GM18951 (cell line): ENCODE measurements at regions not wholly inside any gene's neighbourhood (a gene's known extent, or its start where the extent isn't known, plus 50 kb on each side); places are given as distances from the start of the nearest gene placed in this dataset.

Source experiments
- POLR2A ChIP-seq: IDR thresholded peaks from 4 replicates; pipeline ENCODE4 v1.6.1; 2011; ENCODE audit warnings: mild to moderate bottlenecking; ENCODE audit not compliant: insufficient read length, insufficient read depth; ENCODE audit errors: extremely low read depth
- in situ Hi-C: fragments of 300-500 bp; cut with MboI; formaldehyde crosslinking; loops from one replicate; pipeline ENCODE4 v1.12.0; 2022; ENCODE audit warnings: low sequenced_read_pairs, mixed read lengths, inconsistent platforms; ENCODE audit not compliant: unreplicated experiment

DNA sequence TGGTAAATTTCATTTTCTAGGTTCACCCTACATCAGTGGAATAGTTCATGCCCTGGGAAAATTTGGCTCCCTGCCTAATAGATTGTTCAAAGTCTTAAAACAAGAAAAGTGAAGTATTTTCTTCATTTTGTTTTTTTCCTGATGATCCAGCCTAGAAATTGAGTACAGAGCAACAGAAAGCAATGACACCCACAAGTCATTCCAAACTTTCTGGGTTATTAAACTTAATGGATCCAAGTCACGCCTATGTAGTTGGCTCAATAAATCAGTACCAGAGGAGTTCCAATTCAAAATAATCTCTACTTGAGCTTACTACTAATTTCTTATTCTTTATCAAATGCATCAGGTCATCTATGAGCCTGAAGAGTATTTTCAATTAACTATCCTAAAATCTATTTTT lies 937.6 kb upstream of the SLIT2 start:
- in situ Hi-C loops = no loop called here
- no peak for TF ChIP-seq POLR2A

DNA sequence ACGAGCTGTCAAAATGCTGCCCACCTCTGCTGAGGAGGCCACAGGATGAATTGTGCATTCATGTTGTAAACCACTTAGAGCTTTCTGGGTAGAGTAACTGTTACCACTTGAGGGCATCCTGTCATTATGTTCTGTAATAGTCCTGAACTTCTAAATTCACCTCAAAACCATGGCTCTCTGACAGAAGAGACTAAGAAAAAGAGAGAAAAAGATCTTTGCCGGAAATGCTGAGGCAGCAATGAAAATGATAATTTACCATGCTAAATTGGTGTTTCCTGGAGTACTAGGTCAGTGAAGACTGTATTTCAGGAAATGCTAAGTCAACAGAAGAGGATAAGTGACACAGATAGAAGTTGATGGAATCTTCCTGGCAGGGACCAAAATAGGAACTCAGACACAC lies 942.3 kb upstream of the SLIT2 start:
- in situ Hi-C loops = no loop called here
- no peak for TF ChIP-seq POLR2A

DNA sequence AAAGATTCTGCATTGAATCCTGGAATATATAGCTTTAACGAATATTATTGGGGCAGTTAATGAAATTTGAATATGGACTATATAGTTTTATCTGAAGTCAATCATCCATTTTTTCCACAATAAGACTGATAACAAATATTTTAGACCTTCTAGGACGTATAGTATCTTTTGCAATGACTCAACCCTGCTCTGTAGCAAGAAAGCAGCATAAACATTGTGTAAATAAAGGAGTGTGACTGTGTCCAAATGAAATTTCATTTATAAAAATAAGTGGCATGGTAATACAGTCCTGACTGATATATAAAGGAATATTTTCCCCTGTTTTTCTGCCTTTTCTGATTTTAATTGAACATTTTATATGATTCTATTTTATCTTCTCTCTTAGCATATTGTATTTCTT lies 947.7 kb upstream of the SLIT2 start:
- in situ Hi-C loops = no loop called here
- TF ChIP-seq POLR2A = no peak

DNA sequence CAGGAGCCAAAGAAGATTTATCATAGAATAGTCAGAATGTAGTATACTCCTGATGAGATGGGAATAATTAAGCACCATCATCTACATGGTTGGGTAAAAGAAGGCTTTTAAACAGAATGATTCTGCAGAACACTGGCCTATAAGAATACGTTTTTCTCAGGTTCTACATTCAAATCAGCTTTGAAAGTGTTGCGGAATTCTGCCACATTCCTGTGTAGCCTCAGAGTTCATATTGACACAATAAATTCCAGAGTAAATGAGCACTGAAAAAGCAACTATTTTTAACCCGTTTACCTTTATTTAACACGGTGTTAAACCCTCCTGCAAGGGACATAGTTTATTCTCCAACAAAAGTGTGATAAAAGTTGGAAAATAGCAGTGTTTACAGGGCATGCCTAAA lies 950.2 kb upstream of the SLIT2 start:
- no peak for TF ChIP-seq POLR2A
- in situ Hi-C loops = no loop called here

DNA sequence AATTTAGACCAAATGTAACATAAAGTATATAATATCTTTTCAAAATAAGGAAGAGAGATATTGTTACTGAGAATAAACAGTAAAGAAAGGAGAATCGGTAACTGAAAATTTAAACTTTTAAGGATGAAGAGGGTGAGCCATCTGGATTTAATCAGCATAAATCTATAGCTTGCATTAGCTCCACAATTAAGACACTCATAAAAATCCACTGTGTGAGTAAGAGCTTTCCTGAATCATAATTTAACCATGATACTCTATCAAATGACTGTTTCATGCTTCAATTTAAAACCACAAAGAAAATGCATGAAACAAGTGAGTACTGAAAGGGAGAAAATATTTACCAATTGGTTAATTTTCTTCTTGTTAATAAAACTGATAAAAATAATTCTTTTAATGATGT lies 951.5 kb upstream of the SLIT2 start:
- no peak for TF ChIP-seq POLR2A

DNA sequence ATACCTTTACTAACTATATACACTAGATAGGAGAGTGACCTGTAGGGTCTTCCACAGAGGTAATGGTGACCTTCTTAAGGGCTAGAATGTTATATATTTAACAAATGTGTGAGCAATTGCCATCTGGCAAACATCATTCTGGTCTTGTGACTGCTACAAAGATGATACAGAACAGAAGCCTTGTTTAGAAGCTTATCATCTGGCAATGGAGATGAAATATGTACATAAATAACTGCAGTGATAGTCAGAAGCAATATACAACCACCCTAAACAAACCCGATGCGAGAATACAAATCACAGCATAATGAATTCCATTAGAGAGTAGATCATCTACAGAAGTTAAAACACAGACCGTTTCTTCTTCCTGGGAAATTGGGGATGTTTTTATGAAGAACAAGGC lies 952.7 kb upstream of the SLIT2 start:
- in situ Hi-C loops = no loop called here
- TF ChIP-seq POLR2A = no peak

More for the DNA sequence above, 951.5 kb upstream of the SLIT2 start:
- in situ Hi-C loops = no loop called here

DNA sequence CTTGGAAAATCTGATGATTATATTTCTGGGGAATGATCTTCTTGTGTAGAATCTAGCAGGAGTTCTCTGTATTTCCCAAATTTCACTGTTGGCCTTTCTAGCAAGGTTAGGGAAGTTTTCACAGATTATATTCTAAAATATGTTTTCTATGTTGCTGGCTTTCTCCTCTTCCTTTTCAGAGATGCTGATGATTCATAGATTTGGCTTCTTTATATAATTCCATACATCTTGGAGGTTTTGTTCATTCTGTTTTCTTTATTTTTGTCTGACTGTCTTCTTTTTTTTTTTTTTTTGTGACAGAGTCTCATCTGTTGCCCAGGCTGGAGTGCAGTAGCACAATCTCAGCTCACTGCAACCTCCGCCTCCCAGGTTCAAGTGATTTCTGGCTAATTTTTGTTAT lies 957.9 kb upstream of the SLIT2 start:
- TF ChIP-seq POLR2A = no peak
- in situ Hi-C loops = no loop called here

DNA sequence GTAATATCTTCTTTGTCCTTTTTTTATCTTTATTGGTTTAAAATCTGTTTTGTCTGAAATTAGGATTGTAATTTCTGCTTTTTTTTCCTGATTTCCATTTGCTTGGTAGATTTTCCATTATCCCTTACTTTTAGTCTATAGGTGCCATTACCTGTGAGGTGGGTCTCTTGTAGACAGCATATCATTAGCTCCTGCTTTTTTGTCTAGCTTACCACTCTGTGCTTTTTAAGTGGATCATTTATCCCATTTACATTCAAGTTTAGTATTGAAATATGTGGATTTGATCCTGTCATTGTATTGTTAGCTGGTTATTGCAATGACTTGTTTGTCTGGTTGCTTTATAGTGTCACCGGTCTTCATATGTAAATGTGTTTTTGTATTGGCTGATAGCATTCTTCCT lies 958.6 kb upstream of the SLIT2 start:
- in situ Hi-C loops = no loop called here
- TF ChIP-seq POLR2A = no peak

DNA sequence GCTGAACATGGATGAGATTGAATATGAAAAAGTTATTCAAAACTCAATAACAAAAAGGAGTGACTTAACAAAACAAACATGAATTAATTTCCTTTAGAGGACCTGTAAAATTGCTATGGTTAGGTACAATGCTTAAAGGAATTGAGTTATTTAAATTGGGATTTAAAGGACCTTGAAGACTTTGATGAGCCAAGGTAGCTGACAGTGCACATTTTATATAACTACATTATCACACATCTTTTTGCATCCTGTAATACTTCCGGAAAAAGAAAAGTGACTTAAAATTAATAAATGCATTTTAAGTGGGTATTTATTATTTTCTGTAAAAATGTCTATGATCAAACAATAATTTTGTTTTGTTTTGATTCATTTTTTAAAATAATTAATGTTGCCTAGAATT lies 964.8 kb upstream of the SLIT2 start:
- no peak for TF ChIP-seq POLR2A
- in situ Hi-C loops = no loop called here

DNA sequence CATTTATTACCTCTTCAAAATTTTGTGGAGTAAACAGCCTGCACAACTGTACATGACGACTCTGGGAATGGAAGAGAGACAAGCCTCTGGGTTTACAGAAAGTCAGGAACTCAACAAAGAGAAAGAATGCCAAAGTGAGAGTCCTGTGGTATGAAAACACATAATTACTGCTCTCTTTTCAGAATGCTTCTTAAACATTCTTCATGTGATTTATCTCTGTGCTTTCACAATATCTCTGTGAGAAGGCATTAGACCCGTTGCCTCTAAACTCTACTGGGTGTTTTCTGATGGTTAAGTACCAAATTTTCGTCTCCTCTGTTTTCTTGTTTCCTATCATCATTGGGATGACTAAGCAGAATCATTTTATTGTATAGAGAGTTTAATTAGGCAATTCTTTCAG lies 966.6 kb upstream of the SLIT2 start:
- in situ Hi-C loops = no loop called here
- TF ChIP-seq POLR2A = no peak

DNA sequence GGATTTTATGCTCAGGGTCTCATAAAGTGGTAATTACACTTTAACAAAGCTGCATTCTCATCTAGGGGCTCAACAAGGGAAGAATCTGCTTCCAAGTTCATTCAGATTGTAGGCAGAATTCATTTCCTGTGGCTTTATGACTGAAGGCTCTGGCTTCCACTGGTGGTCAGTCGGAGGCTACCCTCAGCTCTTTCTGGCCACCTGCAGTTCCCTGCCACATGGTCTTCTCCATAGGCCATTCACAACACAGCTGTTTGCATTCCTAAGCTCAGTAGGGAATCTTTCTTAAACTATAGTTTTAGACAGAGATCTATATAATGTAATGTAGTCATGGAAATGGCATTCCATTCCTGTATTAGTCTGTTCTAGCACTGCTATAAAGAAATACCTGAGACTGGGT lies 973.0 kb upstream of the SLIT2 start:
- in situ Hi-C loops = no loop called here
- TF ChIP-seq POLR2A = no peak

DNA sequence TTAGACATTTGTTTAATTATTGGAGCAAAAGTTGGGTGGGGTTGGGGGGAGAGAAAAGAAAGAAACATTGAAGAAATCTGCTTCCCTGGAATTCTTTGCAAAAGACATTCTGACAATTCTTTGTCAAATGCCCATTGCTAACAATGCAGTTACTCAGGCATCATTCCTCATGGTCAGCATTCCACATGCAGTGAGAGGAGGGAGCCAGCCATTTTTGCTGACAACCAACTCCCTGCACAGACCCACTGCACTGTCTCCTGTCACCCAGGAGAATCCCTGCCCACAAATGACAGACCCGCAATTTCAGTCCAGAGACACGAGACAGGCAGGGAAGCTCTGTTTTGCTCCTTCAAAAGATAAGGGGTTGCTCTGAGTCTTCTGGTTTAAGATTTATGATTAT lies 985.1 kb upstream of the SLIT2 start:
- TF ChIP-seq POLR2A = no peak
- in situ Hi-C loops = no loop called here

DNA sequence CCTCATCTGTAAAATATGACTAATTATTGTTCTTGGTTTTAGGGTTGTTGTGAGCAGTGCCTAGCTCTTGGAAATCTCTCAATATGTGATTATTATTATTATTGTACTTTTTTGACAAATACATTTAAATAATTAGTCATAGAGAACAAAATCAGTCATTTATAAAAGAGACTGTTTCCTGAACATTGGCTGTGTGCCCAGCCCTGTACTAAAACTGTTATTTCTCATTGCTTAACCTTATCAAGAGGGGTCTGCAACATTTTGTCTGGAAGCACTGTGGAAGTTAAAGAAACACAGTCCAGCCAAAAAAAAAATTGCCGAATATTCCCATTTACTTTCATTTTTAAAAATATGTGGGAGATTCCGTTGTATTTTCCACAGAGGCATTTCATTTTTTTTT lies 989.2 kb upstream of the SLIT2 start:
- in situ Hi-C loops = no loop called here
- no peak for TF ChIP-seq POLR2A

DNA sequence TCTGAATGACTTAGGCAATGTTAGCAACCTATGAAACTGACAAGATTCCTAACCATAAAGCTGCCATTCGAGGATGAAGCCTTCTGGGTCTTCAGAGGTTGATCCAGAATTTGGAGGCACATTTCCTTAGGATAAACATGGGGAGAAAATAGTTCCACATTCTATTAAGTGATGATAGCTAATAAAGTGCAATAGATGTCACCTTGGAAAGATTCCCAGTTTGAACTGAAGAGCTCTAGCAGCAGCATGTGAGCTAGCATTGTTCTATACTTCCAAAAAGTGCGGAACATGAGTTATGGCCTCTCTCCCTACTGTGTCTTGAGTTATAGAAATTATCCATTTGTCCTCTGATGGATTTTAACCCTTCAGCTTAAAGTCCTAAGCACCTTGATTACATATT lies 991.4 kb upstream of the SLIT2 start:
- in situ Hi-C loops = no loop called here

DNA sequence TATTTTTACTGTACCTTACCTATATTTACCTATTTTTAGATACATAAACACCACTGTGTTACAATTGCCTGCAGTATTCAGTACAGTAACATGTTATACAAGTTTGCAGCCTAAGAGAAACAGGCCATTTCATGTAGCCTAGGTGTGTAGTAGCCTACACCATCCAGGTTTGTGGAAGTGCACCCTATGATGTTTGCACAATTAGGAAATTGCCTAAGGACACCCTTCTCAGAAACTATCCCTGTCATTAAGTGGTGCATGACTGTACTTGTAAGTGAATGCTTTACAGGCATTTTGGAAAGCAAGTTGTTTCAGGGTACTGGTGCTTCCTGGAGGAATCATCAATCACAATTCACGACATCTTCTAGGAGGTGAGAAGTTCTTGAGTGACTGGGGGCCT lies 991.8 kb upstream of the SLIT2 start:
- no peak for TF ChIP-seq POLR2A
- in situ Hi-C loops = no loop called here

More for the DNA sequence above, 991.4 kb upstream of the SLIT2 start:
- no peak for TF ChIP-seq POLR2A
